Kidney (tissue), 13 donors: ENCODE measurements at regions not wholly inside any gene's neighbourhood (a gene's known extent, or its start where the extent isn't known, plus 50 kb on each side); places are given as distances from the start of the nearest gene placed in this dataset.

ENCODE experiments used
- DNase-seq, 5 donors: peaks; one replicate each; pipeline ENCODE4 v3.0.0-alpha.2; 2013 to 2020
- FAIRE-seq: peaks from 2 replicates; lab custom pipeline; 2012; peaks lifted over from hg19 to GRCh38; lab: Jason Lieb, UNC
- H3K27ac ChIP-seq, 2 donors: one replicate each; pipeline ENCODE4 v1.7.0; 2013; ENCODE audit warnings: low read depth in 2 of 2, low read length in 2 of 2, inconsistent platforms in 1 of 2
- H3K27me3 ChIP-seq: one replicate; pipeline ENCODE4 v1.7.1; 2013; ENCODE audit warnings: low read length, inconsistent platforms; ENCODE audit not compliant: control insufficient read depth, insufficient read depth
- H3K36me3 ChIP-seq, 3 donors: one replicate each; pipeline versions ENCODE4 v1.7.0 to v1.7.1; 2013; ENCODE audit warnings: low read length in 3 of 3, control low read depth in 1 of 3, inconsistent platforms in 1 of 3; ENCODE audit not compliant: insufficient read depth in 3 of 3, control insufficient read depth in 2 of 3
- H3K4me1 ChIP-seq, 3 donors: one replicate each; pipeline versions ENCODE4 v1.7.0 to v1.7.1; 2013; ENCODE audit warnings: low read length in 3 of 3, inconsistent platforms in 1 of 3, low read depth in 1 of 3; ENCODE audit not compliant: control insufficient read depth in 2 of 3, insufficient read depth in 2 of 3
- H3K4me3 ChIP-seq, 3 donors: one replicate each; pipeline versions ENCODE4 v1.7.0 to v1.8.1; 2013; ENCODE audit warnings: low read length in 3 of 3, control low read depth in 1 of 3, inconsistent platforms in 1 of 3
- H3K9ac ChIP-seq, 3 donors: one replicate each; pipeline versions ENCODE4 v1.7.0 to v1.7.1; 2013; ENCODE audit warnings: low read length in 3 of 3, control low read depth in 1 of 3, inconsistent platforms in 1 of 3
- H3K9me3 ChIP-seq, 3 donors: one replicate each; pipeline versions ENCODE4 v1.7.0 to v1.7.1; 2013; ENCODE audit warnings: low read length in 3 of 3, control low read depth in 1 of 3, inconsistent platforms in 1 of 3; ENCODE audit not compliant: control insufficient read depth in 2 of 3, insufficient read depth in 1 of 3
- CTCF ChIP-seq: IDR thresholded peaks from 3 replicates; pipeline ENCODE4 v1.5.1; 2012; ENCODE audit warnings: mild to moderate bottlenecking, moderate library complexity, borderline replicate concordance; ENCODE audit not compliant: insufficient read depth; ENCODE audit errors: extremely low read depth
- intact Hi-C: fragments of 100-400 bp; cut with DNase I; formaldehyde crosslinking; loops from one replicate; pipeline ENCODE4 v1.11.1; 2022
- donor health status: control.
- donor health status: control.
- donor health status: control.
- donor health status: control.
- donor health status: control.
- donor health status: DM: yes; HTN: yes; CAD: no.
- donor health status: Normal renal cell carcinoma (clear cell type).

GRCh38 chrX:26008691-26009090 lies 129.5 kb upstream of the MAGEB18 start:
- no peak overlapping the region for H3K27ac ChIP-seq
- FAIRE-seq: no peak
- no peaks in the 10 kb centered on the region for H3K36me3 ChIP-seq
- no peaks in the 10 kb centered on the region for H3K4me1 ChIP-seq
- no peak overlapping the region for H3K4me3 ChIP-seq
- no peak for TF ChIP-seq CTCF
- intact Hi-C loops: no loop called here
- DNase-seq: no peak
- no peak overlapping the region for H3K9ac ChIP-seq
- no peaks in the 10 kb centered on the region for H3K9me3 ChIP-seq
- no peaks in the 10 kb centered on the region for H3K27me3 ChIP-seq

- intact Hi-C loops: no loop called here
- TF ChIP-seq CTCF: no peak
- Histone ChIP-seq H3K9ac (no peak overlapping the region), H3K36me3 (no peaks in the 10 kb centered on the region), H3K9me3 (no peaks in the 10 kb centered on the region), H3K4me3 (no peak overlapping the region), H3K27ac (no peak overlapping the region), H3K4me1 (no peaks in the 10 kb centered on the region), H3K27me3 (no peaks in the 10 kb centered on the region)
- DNase-seq (no peak), FAIRE-seq (no peak)
Measured at GRCh38 chrX:26019386-26019785, 118.8 kb upstream of the MAGEB18 start.

- no peaks in the 10 kb centered on the region for H3K27me3 ChIP-seq
- DNase-seq: no peak
- TF ChIP-seq CTCF: no peak
- no peak overlapping the region for H3K4me3 ChIP-seq
- intact Hi-C loops: no loop called here
- no peak overlapping the region for H3K27ac ChIP-seq
- H3K4me1 ChIP-seq: no peaks in the 10 kb centered on the region
- H3K36me3 ChIP-seq: no peaks in the 10 kb centered on the region
- no peak for FAIRE-seq
- no peaks in the 10 kb centered on the region for H3K9me3 ChIP-seq
- H3K9ac ChIP-seq: no peak overlapping the region
Measured at GRCh38 chrX:26026179-26026578, 112.0 kb upstream of the MAGEB18 start.
